HL-60 (cell line): ENCODE measurements at regions not wholly inside any gene's neighbourhood (a gene's known extent, or its start where the extent isn't known, plus 50 kb on each side); places are given as distances from the start of the nearest gene placed in this dataset.

Source experiments
- POLR2AphosphoS5 ChIP-seq: IDR thresholded peaks from 2 replicates; pipeline ENCODE4 v1.6.1; 2012; ENCODE audit warnings: low read depth
- TF ChIP-seq, protein P1 (sequence below): IDR thresholded peaks from one replicate; pipeline ENCODE4 v1.5.1; 2011; ENCODE audit warnings: low read length, control low read depth, inconsistent platforms; ENCODE audit not compliant: insufficient read depth

- no peak for TF ChIP-seq POLR2AphosphoS5
- TF ChIP-seq, protein P1, sequence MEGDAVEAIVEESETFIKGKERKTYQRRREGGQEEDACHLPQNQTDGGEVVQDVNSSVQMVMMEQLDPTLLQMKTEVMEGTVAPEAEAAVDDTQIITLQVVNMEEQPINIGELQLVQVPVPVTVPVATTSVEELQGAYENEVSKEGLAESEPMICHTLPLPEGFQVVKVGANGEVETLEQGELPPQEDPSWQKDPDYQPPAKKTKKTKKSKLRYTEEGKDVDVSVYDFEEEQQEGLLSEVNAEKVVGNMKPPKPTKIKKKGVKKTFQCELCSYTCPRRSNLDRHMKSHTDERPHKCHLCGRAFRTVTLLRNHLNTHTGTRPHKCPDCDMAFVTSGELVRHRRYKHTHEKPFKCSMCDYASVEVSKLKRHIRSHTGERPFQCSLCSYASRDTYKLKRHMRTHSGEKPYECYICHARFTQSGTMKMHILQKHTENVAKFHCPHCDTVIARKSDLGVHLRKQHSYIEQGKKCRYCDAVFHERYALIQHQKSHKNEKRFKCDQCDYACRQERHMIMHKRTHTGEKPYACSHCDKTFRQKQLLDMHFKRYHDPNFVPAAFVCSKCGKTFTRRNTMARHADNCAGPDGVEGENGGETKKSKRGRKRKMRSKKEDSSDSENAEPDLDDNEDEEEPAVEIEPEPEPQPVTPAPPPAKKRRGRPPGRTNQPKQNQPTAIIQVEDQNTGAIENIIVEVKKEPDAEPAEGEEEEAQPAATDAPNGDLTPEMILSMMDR: no peak
These were observed 188.1 kb upstream of the FAM241A start for GRCh38 chr4:111957116-111957515.
